WTC11 (cell line): ENCODE measurements at regions not wholly inside any gene's neighbourhood (a gene's known extent, or its start where the extent isn't known, plus 50 kb on each side); places are given as distances from the start of the nearest gene placed in this dataset.

ENCODE experiments used
- ATF3 ChIP-seq: sonication (generic); formaldehyde crosslinking; conservative IDR thresholded peaks from 2 replicates; pipeline ENCODE4 v1.8.1; 2022; ENCODE audit warnings: mild to moderate bottlenecking, missing genetic modification reagents
- CBFB ChIP-seq: sonication (generic); formaldehyde crosslinking; IDR thresholded peaks from 2 replicates; pipeline ENCODE4 v1.8.1; 2022; ENCODE audit warnings: mild to moderate bottlenecking, low read depth, missing genetic modification reagents
- CTCF ChIP-seq: fragments of 200-600 bp; IDR thresholded peaks from 2 replicates; pipeline ENCODE4 v1.8.0; 2022; ENCODE audit warnings: antibody characterized with exemption
- MAX ChIP-seq: sonication (generic); formaldehyde crosslinking; IDR thresholded peaks from 2 replicates; pipeline ENCODE4 v1.8.0; 2022; ENCODE audit warnings: mild to moderate bottlenecking, missing genetic modification reagents
- NFATC4 ChIP-seq: fragments of 250-450 bp; sonication (Bioruptor Pico); IDR thresholded peaks from 2 replicates; pipeline ENCODE4 v1.9.0; 2021; ENCODE audit warnings: mild to moderate bottlenecking
- PREB ChIP-seq: sonication (generic); formaldehyde crosslinking; IDR thresholded peaks from 2 replicates; pipeline ENCODE4 v1.8.1; 2022; ENCODE audit warnings: mild to moderate bottlenecking, missing genetic modification reagents, moderate library complexity, borderline replicate concordance
- SOX15 ChIP-seq: fragments of 250-450 bp; sonication (Bioruptor Pico); IDR thresholded peaks from 2 replicates; pipeline ENCODE4 v1.9.0; 2021; ENCODE audit warnings: mild to moderate bottlenecking

- no peak for TF ChIP-seq CTCF
- no peak for TF ChIP-seq PREB (CRISPR knock-in tag)
- no peak for TF ChIP-seq MAX
- no peak for TF ChIP-seq CBFB (CRISPR knock-in tag)
- TF ChIP-seq NFATC4, result no peak
- TF ChIP-seq ATF3 (CRISPR knock-in tag), result no peak
- no peak for TF ChIP-seq SOX15 (CRISPR knock-in tag)
Measured at GRCh38 chr1:209409780-209410179, 173.7 kb upstream of the CAMK1G start.
